Kidney (tissue), 13 donors: ENCODE measurements at regions not wholly inside any gene's neighbourhood (a gene's known extent, or its start where the extent isn't known, plus 50 kb on each side); places are given as distances from the start of the nearest gene placed in this dataset.
"Not testable (repeated sequence)": the region's sequence is repeated elsewhere in the genome, so short reads cannot be mapped to it uniquely, and the experiment has no call there.

Experiments
- DNase-seq, 5 donors: peaks; one replicate each; pipeline ENCODE4 v3.0.0-alpha.2; 2013 to 2020
- FAIRE-seq: peaks from 2 replicates; lab custom pipeline; 2012; peaks lifted over from hg19 to GRCh38; lab: Jason Lieb, UNC
- H3K27ac ChIP-seq, 2 donors: one replicate each; pipeline ENCODE4 v1.7.0; 2013; ENCODE audit warnings: low read depth in 2 of 2, low read length in 2 of 2, inconsistent platforms in 1 of 2
- H3K27me3 ChIP-seq: one replicate; pipeline ENCODE4 v1.7.1; 2013; ENCODE audit warnings: low read length, inconsistent platforms; ENCODE audit not compliant: control insufficient read depth, insufficient read depth
- H3K36me3 ChIP-seq, 3 donors: one replicate each; pipeline versions ENCODE4 v1.7.0 to v1.7.1; 2013; ENCODE audit warnings: low read length in 3 of 3, control low read depth in 1 of 3, inconsistent platforms in 1 of 3; ENCODE audit not compliant: insufficient read depth in 3 of 3, control insufficient read depth in 2 of 3
- H3K4me1 ChIP-seq, 3 donors: one replicate each; pipeline versions ENCODE4 v1.7.0 to v1.7.1; 2013; ENCODE audit warnings: low read length in 3 of 3, inconsistent platforms in 1 of 3, low read depth in 1 of 3; ENCODE audit not compliant: control insufficient read depth in 2 of 3, insufficient read depth in 2 of 3
- H3K4me3 ChIP-seq, 3 donors: one replicate each; pipeline versions ENCODE4 v1.7.0 to v1.8.1; 2013; ENCODE audit warnings: low read length in 3 of 3, control low read depth in 1 of 3, inconsistent platforms in 1 of 3
- H3K9ac ChIP-seq, 3 donors: one replicate each; pipeline versions ENCODE4 v1.7.0 to v1.7.1; 2013; ENCODE audit warnings: low read length in 3 of 3, control low read depth in 1 of 3, inconsistent platforms in 1 of 3
- H3K9me3 ChIP-seq, 3 donors: one replicate each; pipeline versions ENCODE4 v1.7.0 to v1.7.1; 2013; ENCODE audit warnings: low read length in 3 of 3, control low read depth in 1 of 3, inconsistent platforms in 1 of 3; ENCODE audit not compliant: control insufficient read depth in 2 of 3, insufficient read depth in 1 of 3
- intact Hi-C: fragments of 100-400 bp; cut with DNase I; formaldehyde crosslinking; loops from one replicate; pipeline ENCODE4 v1.11.1; 2022
- TF ChIP-seq, protein P1 (sequence below): IDR thresholded peaks from 3 replicates; pipeline ENCODE4 v1.5.1; 2012; ENCODE audit warnings: mild to moderate bottlenecking, moderate library complexity, borderline replicate concordance; ENCODE audit not compliant: insufficient read depth; ENCODE audit errors: extremely low read depth
- donor health status: control.
- donor health status: control.
- donor health status: control.
- donor health status: control.
- donor health status: control.
- donor health status: DM: yes; HTN: yes; CAD: no.
- donor health status: Normal renal cell carcinoma (clear cell type).

DNA sequence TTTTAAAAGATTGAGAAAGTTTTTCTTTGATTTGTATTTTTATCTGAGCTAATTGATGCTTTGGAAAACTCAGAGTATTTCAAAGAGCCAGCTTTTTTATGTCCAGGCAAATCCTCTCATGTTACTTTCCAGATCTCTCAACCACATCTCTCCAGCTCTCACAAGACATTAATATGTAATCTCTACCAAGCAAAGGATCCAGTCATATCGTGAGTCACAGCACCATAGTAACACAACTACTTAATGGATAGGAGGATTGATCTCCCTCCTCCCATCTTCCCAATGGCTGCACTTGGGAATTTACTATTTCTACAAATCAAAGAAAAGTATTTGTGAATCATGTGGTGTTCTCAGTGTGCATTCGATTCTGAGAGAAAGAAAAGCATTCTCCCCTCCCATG, 63.3 kb downstream of the POU4F1 start:
- no peaks in the 10 kb centered on the region for H3K36me3 ChIP-seq

DNA sequence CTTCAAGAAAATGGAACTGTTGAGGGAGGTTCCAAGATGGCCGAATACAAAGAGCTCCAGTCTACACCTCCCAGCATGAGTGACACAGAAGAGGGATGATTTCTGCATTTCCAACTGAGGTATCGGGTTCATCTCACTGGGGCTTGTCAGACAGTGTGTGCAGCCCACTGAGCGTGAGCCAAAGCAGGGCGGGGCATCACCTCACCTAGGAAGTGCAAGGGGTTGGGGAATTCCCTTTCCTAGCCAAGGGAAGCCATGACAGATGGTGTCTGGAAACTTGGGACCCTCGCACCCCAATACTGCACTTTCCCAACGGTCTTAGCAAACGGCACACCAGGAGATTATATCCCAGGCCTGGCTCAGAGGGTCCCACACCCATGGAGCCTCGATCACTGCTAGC, 77.3 kb downstream of the POU4F1 start:
- H3K36me3 ChIP-seq, H3K9ac ChIP-seq, FAIRE-seq, H3K27ac ChIP-seq, H3K27me3 ChIP-seq, H3K9me3 ChIP-seq, intact Hi-C loops, H3K4me3 ChIP-seq, DNase-seq, H3K4me1 ChIP-seq: not testable (repeated sequence)

More for the DNA sequence above, 63.3 kb downstream of the POU4F1 start:
- no peak overlapping the region for H3K9ac ChIP-seq
- H3K4me1 ChIP-seq = no peaks in the 10 kb centered on the region
- DNase-seq = peak in 2 of 5 donors; percentile 2 to 17
- no peaks in the 10 kb centered on the region for H3K27me3 ChIP-seq
- no peak overlapping the region for H3K4me3 ChIP-seq
- FAIRE-seq = no peak
- intact Hi-C loops = no loop called here
- H3K27ac ChIP-seq = no peak overlapping the region
- TF ChIP-seq, protein P1, sequence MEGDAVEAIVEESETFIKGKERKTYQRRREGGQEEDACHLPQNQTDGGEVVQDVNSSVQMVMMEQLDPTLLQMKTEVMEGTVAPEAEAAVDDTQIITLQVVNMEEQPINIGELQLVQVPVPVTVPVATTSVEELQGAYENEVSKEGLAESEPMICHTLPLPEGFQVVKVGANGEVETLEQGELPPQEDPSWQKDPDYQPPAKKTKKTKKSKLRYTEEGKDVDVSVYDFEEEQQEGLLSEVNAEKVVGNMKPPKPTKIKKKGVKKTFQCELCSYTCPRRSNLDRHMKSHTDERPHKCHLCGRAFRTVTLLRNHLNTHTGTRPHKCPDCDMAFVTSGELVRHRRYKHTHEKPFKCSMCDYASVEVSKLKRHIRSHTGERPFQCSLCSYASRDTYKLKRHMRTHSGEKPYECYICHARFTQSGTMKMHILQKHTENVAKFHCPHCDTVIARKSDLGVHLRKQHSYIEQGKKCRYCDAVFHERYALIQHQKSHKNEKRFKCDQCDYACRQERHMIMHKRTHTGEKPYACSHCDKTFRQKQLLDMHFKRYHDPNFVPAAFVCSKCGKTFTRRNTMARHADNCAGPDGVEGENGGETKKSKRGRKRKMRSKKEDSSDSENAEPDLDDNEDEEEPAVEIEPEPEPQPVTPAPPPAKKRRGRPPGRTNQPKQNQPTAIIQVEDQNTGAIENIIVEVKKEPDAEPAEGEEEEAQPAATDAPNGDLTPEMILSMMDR = no peak
- no peaks in the 10 kb centered on the region for H3K9me3 ChIP-seq

DNA sequence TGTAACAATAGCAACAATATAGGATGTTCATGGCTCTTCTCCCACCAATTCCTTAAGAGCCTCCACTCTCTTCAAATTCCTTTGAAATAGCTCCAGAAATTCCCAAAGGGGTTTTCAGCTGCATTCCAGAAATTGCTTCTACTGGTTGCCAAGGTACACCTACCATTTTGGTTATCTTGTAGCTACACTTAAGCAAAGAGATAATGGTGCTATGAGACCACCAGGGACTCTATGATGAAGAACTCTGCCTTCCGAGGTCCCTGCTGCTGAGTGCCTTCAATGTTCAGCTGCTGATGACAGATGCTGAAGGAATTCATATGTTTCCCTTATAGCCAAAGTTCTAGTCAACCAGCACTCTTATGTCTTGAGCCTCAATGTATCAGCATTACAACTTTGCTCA, 78.4 kb downstream of the POU4F1 start:
- no peaks in the 10 kb centered on the region for H3K4me1 ChIP-seq
- FAIRE-seq = no peak
- no peak overlapping the region for H3K9ac ChIP-seq
- H3K4me3 ChIP-seq = no peak overlapping the region
- TF ChIP-seq, protein P1 = no peak
- H3K27ac ChIP-seq = no peak overlapping the region
- intact Hi-C loops = no loop called here
- no peaks in the 10 kb centered on the region for H3K27me3 ChIP-seq
- DNase-seq = no peak
- H3K9me3 ChIP-seq = peaks cover 0 to 5% (median 3%) of the 10 kb centered on the region in 3 donors
- no peaks in the 10 kb centered on the region for H3K36me3 ChIP-seq

DNA sequence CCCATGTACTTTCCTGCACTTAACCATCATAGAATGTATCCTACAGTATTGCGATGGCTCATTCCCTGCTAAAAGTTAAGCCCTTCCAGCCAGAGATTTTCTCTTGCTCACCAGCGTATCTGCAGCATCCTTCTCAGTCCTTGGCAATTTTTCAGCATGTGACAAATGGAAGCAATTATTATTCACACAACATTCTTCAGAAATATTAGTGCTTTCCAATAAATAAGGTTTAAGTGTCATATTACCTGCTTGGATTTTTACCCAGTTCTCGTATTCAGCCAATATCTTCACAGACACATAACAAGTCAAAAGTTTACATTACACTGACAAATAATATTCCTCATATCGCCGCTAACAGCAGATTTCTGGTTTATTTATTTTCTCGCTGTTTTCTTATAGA, 82.3 kb downstream of the POU4F1 start:
- TF ChIP-seq, protein P1 = no peak
- no peaks in the 10 kb centered on the region for H3K4me1 ChIP-seq
- DNase-seq (no peak), FAIRE-seq (no peak)
- H3K9ac ChIP-seq = no peak overlapping the region
- H3K27me3 ChIP-seq = no peaks in the 10 kb centered on the region
- no peak overlapping the region for H3K27ac ChIP-seq
- no peaks in the 10 kb centered on the region for H3K36me3 ChIP-seq
- H3K9me3 ChIP-seq = peaks cover 0 to 5% (median 3%) of the 10 kb centered on the region in 3 donors
- intact Hi-C loops = no loop called here
- no peak overlapping the region for H3K4me3 ChIP-seq
